Common myeloid progenitor, CD34-positive (primary cell): ENCODE measurements at regions not wholly inside any gene's neighbourhood (a gene's known extent, or its start where the extent isn't known, plus 50 kb on each side); places are given as distances from the start of the nearest gene placed in this dataset.

Source experiments
- CTCF ChIA-PET: fragments of 350-600 bp; sonication (Branson Sonifier 250); formaldehyde crosslinking; loops from one replicate; lab custom pipeline; 2021; ENCODE audit warnings: antibody characterized with exemption; lab: Charles Lee
- POLR2A ChIA-PET: fragments of 350-600 bp; sonication (Branson Sonifier 250); formaldehyde crosslinking; loops from one replicate; lab custom pipeline; 2021; ENCODE audit warnings: antibody characterized with exemption; lab: Charles Lee
- DNase-seq, 3 donors: peaks; one replicate each; pipeline versions ENCODE4 v3.0.0 to v3.0.0-alpha.2; 2013
- H3K27ac ChIP-seq, 2 experiments: 1 replicate in 1 of 2; 2 replicates in 1 of 2; pipeline ENCODE4 v1.7.0; 2013; ENCODE audit warnings: inconsistent platforms in 2 of 2, low read length in 2 of 2, mild to moderate bottlenecking in 2 of 2, low read depth in 1 of 2, moderate library complexity in 1 of 2; ENCODE audit not compliant: severe bottlenecking in 2 of 2, insufficient read depth in 1 of 2, poor library complexity in 1 of 2
- H3K27me3 ChIP-seq, 5 experiments: replicated peaks in 2 of 5; 1 replicate in 3 of 5; 2 replicates in 2 of 5; pipeline versions ENCODE4 v1.6.1 to v1.7.0; 2013; ENCODE audit warnings: low read length in 4 of 5, mild to moderate bottlenecking in 2 of 5, moderate library complexity in 2 of 5, inconsistent platforms in 1 of 5; ENCODE audit not compliant: insufficient read depth in 5 of 5, control insufficient read depth in 4 of 5
- H3K36me3 ChIP-seq, 4 experiments: 1 replicate in 2 of 4; 2 replicates in 2 of 4; pipeline versions ENCODE4 v1.6.1 to v1.7.0; 2013; ENCODE audit warnings: low read length in 3 of 4, control low read depth in 1 of 4, mild to moderate bottlenecking in 1 of 4; ENCODE audit not compliant: control insufficient read depth in 4 of 4, insufficient read depth in 4 of 4
- H3K4me1 ChIP-seq, 4 experiments: 1 replicate in 3 of 4; 2 replicates in 1 of 4; pipeline versions ENCODE4 v1.6.1 to v1.7.1; 2013; ENCODE audit warnings: low read length in 3 of 4, mild to moderate bottlenecking in 3 of 4, control low read depth in 1 of 4, inconsistent platforms in 1 of 4, moderate library complexity in 1 of 4; ENCODE audit not compliant: control insufficient read depth in 4 of 4, insufficient read depth in 4 of 4; ENCODE audit errors: control extremely low read depth in 1 of 4
- H3K4me3 ChIP-seq, 7 experiments: 1 replicate in 4 of 7; 2 replicates in 3 of 7; pipeline versions ENCODE4 v1.5.1 to v1.7.0; 2013; ENCODE audit warnings: mild to moderate bottlenecking in 7 of 7, low read length in 6 of 7, moderate library complexity in 6 of 7, inconsistent platforms in 2 of 7, low read depth in 2 of 7, control low read depth in 1 of 7; ENCODE audit not compliant: insufficient read depth in 4 of 7, control insufficient read depth in 1 of 7; ENCODE audit errors: extremely low read depth in 1 of 7
- H3K9me3 ChIP-seq, 5 experiments: 1 replicate in 4 of 5; 2 replicates in 1 of 5; pipeline versions ENCODE4 v1.6.1 to v1.7.1; 2013; ENCODE audit warnings: low read length in 4 of 5, mild to moderate bottlenecking in 2 of 5, inconsistent platforms in 1 of 5, low read depth in 1 of 5, moderate library complexity in 1 of 5; ENCODE audit not compliant: control insufficient read depth in 4 of 5, insufficient read depth in 2 of 5; ENCODE audit errors: control extremely low read depth in 1 of 5
- WGBS: methylation state at CpG from one replicate; pipeline ENCODE4 v1.1.5; 2013; ENCODE audit not compliant: insufficient coverage; 5-methylcytosine and 5-hydroxymethylcytosine counted together

GRCh38 chr2:22557406-22557805 lies 827.6 kb upstream of the KLHL29 start:
- no peaks in the 10 kb centered on the region for H3K36me3 ChIP-seq
- POLR2A ChIA-PET, result no interaction called here
- CTCF ChIA-PET, result no interaction called here
- WGBS, result 100% methylated on average over 1 of the region's 2 CpGs
- no peaks in the 10 kb centered on the region for H3K4me1 ChIP-seq
- H3K27me3 ChIP-seq, result no peaks in the 10 kb centered on the region
- DNase-seq, result no peak
- no peaks in the 10 kb centered on the region for H3K9me3 ChIP-seq
- no peak overlapping the region for H3K27ac ChIP-seq
- H3K4me3 ChIP-seq, result no peak overlapping the region

- Histone ChIP-seq H3K36me3 (no peaks in the 10 kb centered on the region), H3K4me3 (no peak overlapping the region), H3K9me3 (no peaks in the 10 kb centered on the region), H3K4me1 (no peaks in the 10 kb centered on the region), H3K27me3 (no peaks in the 10 kb centered on the region), H3K27ac (no peak overlapping the region)
- 92% methylated on average over 3 of the region's 5 CpGs for WGBS
- ChIA-PET CTCF (no interaction called here), POLR2A (no interaction called here)
- no peak for DNase-seq
These were observed 825.0 kb upstream of the KLHL29 start for GRCh38 chr2:22560021-22560420.

GRCh38 chr2:22579341-22579740 lies 805.6 kb upstream of the KLHL29 start:
- Histone ChIP-seq H3K36me3 (no peaks in the 10 kb centered on the region), H3K4me3 (no peak overlapping the region), H3K4me1 (no peaks in the 10 kb centered on the region), H3K27ac (no peak overlapping the region), H3K9me3 (peaks cover 0 to 11% (median 8%) of the 10 kb centered on the region in 5 experiments), H3K27me3 (no peaks in the 10 kb centered on the region)
- ChIA-PET POLR2A (no interaction called here), CTCF (no interaction called here)
- DNase-seq, result no peak
- 90% methylated on average over 1 of the region's 3 CpGs for WGBS

GRCh38 chr2:22582107-22582506 lies 802.9 kb upstream of the KLHL29 start:
- no peak for DNase-seq
- Histone ChIP-seq H3K36me3 (no peaks in the 10 kb centered on the region), H3K9me3 (peaks cover 0 to 11% (median 8%) of the 10 kb centered on the region in 5 experiments), H3K4me3 (no peak overlapping the region), H3K27ac (no peak overlapping the region), H3K4me1 (no peaks in the 10 kb centered on the region), H3K27me3 (no peaks in the 10 kb centered on the region)
- POLR2A ChIA-PET, result no interaction called here
- WGBS, result 100% methylated on average over 3 of the region's 3 CpGs
- CTCF ChIA-PET, result no interaction called here

GRCh38 chr2:22596306-22596705 lies 788.7 kb upstream of the KLHL29 start:
- WGBS, result 92% methylated on average over 5 of the region's 5 CpGs
- Histone ChIP-seq H3K27me3 (no peaks in the 10 kb centered on the region), H3K36me3 (no peaks in the 10 kb centered on the region), H3K4me1 (no peaks in the 10 kb centered on the region), H3K4me3 (no peak overlapping the region), H3K27ac (no peak overlapping the region), H3K9me3 (peaks cover 0 to 3% (median 0%) of the 10 kb centered on the region in 5 experiments)
- POLR2A ChIA-PET, result no interaction called here
- CTCF ChIA-PET, result no interaction called here
- no peak for DNase-seq

- WGBS, result 33% methylated on average over 1 of the region's 2 CpGs
- no peaks in the 10 kb centered on the region for H3K27me3 ChIP-seq
- H3K27ac ChIP-seq, result no peak overlapping the region
- no peaks in the 10 kb centered on the region for H3K36me3 ChIP-seq
- H3K9me3 ChIP-seq, result no peaks in the 10 kb centered on the region
- H3K4me1 ChIP-seq, result no peaks in the 10 kb centered on the region
- ChIA-PET POLR2A (no interaction called here), CTCF (no interaction called here)
- no peak overlapping the region for H3K4me3 ChIP-seq
- DNase-seq, result no peak
These were observed 784.8 kb upstream of the KLHL29 start for GRCh38 chr2:22600156-22600555.

GRCh38 chr2:22600999-22601398 lies 784.0 kb upstream of the KLHL29 start:
- no peak overlapping the region for H3K27ac ChIP-seq
- no peaks in the 10 kb centered on the region for H3K4me1 ChIP-seq
- WGBS, result no CpG with 5 or more reads among the region's 1 CpG
- H3K36me3 ChIP-seq, result no peaks in the 10 kb centered on the region
- DNase-seq, result no peak
- H3K27me3 ChIP-seq, result no peaks in the 10 kb centered on the region
- ChIA-PET CTCF (no interaction called here), POLR2A (no interaction called here)
- no peaks in the 10 kb centered on the region for H3K9me3 ChIP-seq
- H3K4me3 ChIP-seq, result no peak overlapping the region
